ENCODE measurements at regions not wholly inside any gene's neighbourhood (a gene's known extent, or its start where the extent isn't known, plus 50 kb on each side); places are given as distances from the start of the nearest gene placed in this dataset.

DNA sequence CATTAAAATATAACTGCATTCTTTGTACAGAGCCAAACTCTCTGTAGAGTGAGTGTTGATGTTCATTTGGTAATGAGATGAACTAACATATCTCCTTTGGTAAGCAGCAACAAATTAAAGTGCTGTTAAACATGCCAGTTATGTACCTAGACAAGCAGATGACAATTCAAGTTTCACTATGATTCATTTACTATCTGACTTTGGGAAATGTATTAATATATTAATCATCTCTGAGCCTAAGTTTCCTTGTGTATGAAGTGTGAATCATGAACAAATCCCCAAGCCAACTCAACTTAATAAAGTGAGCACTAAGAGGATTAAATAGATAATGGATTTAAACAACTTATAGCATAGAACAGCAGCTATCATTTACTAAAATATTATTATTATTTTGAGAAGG lies 1044.2 kb downstream of the GLUD2 start:
- TF ChIP-seq, protein P1, sequence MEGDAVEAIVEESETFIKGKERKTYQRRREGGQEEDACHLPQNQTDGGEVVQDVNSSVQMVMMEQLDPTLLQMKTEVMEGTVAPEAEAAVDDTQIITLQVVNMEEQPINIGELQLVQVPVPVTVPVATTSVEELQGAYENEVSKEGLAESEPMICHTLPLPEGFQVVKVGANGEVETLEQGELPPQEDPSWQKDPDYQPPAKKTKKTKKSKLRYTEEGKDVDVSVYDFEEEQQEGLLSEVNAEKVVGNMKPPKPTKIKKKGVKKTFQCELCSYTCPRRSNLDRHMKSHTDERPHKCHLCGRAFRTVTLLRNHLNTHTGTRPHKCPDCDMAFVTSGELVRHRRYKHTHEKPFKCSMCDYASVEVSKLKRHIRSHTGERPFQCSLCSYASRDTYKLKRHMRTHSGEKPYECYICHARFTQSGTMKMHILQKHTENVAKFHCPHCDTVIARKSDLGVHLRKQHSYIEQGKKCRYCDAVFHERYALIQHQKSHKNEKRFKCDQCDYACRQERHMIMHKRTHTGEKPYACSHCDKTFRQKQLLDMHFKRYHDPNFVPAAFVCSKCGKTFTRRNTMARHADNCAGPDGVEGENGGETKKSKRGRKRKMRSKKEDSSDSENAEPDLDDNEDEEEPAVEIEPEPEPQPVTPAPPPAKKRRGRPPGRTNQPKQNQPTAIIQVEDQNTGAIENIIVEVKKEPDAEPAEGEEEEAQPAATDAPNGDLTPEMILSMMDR (IDR thresholded peaks at IDR 0.05), result no peak
- no peak for TF ChIP-seq POLR2A (IDR thresholded peaks at IDR 0.05)

Measured in testis (tissue), 2 donors.